Mesodermal cell (in vitro differentiated cells): ENCODE measurements at regions not wholly inside any gene's neighbourhood (a gene's known extent, or its start where the extent isn't known, plus 50 kb on each side); places are given as distances from the start of the nearest gene placed in this dataset.

Source experiments
- H3K27ac ChIP-seq: 2 replicates; pipeline ENCODE4 v1.7.0; 2013; ENCODE audit warnings: mild to moderate bottlenecking, low read depth, low read length, moderate library complexity; ENCODE audit not compliant: severe bottlenecking
- H3K36me3 ChIP-seq: 2 replicates; pipeline ENCODE4 v1.7.1; 2013; ENCODE audit warnings: mild to moderate bottlenecking, low read length, moderate library complexity; ENCODE audit not compliant: control insufficient read depth, insufficient read depth
- H3K4me1 ChIP-seq: one replicate; pipeline ENCODE4 v1.7.1; 2013; ENCODE audit warnings: mild to moderate bottlenecking, low read length; ENCODE audit not compliant: insufficient read depth, control insufficient read depth, poor library complexity, severe bottlenecking
- H3K4me3 ChIP-seq: 2 replicates; pipeline ENCODE4 v1.7.0; 2013; ENCODE audit warnings: low read length, control low read depth, mild to moderate bottlenecking; ENCODE audit not compliant: insufficient read depth, poor library complexity, severe bottlenecking; ENCODE audit errors: extremely low read depth
- H3K9me3 ChIP-seq: 2 replicates; pipeline ENCODE4 v1.7.1; 2013; ENCODE audit warnings: mild to moderate bottlenecking, low read length, moderate library complexity; ENCODE audit not compliant: control insufficient read depth
- WGBS, 2 experiments: methylation state at CpG; one replicate each; pipeline ENCODE4 v1.1.5; 2013; ENCODE audit warnings: missing lambda C conversion rate in 2 of 2; ENCODE audit not compliant: insufficient coverage in 2 of 2; 5-methylcytosine and 5-hydroxymethylcytosine counted together

DNA sequence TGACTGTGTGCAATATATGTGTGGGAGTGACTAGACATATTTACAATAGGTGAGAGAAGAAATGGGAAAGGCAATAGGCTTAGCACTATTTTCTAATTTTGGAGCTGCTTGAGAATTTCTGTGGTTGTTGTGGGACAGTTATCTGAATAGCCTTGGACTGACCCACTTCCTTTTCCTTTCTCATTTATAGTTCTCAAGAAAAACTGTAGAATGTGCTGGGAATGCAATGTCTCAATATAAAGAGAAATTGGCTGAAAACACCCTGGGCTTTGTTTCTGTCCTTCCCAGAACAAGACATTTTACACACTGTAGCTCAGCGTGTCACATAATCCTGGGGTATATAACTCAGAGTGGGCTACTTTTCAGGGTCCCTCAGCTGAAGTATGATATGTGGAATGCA is 153.0 kb upstream of the RHOBTB1 start:
- Histone ChIP-seq H3K4me1 (no peaks in the 10 kb centered on the region), H3K9me3 (no peaks in the 10 kb centered on the region), H3K27ac (no peak overlapping the region), H3K4me3 (no peak overlapping the region), H3K36me3 (no peaks in the 10 kb centered on the region)
- WGBS, 2 experiments = 100% methylated on average over 1 of the region's 1 CpG; no CpG with 5 or more reads in 1 of the 2 experiments

DNA sequence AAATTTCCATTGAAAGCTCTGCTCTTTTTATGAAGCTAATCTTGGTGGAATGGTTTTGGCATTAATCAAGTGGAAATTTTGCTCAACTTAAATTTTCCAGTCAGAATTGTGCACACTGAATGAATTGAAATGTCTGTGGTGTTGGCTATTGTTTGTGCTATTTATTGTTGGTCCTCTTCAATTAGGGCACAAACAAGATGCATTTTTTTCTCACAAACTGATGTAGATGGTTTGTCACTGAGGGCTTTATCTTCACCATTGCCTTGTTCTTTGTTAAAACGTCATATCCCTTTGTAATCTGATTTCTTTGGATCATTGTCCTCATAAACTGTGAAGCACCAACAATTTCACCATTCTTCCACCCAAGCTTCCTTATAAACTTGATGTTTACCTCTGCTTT is 152.1 kb upstream of the RHOBTB1 start:
- WGBS, 2 experiments = 83% methylated on average over 1 of the region's 1 CpG; no CpG with 5 or more reads in 1 of the 2 experiments
- Histone ChIP-seq H3K36me3 (no peaks in the 10 kb centered on the region), H3K4me3 (no peak overlapping the region), H3K9me3 (no peaks in the 10 kb centered on the region), H3K27ac (no peak overlapping the region), H3K4me1 (no peaks in the 10 kb centered on the region)

DNA sequence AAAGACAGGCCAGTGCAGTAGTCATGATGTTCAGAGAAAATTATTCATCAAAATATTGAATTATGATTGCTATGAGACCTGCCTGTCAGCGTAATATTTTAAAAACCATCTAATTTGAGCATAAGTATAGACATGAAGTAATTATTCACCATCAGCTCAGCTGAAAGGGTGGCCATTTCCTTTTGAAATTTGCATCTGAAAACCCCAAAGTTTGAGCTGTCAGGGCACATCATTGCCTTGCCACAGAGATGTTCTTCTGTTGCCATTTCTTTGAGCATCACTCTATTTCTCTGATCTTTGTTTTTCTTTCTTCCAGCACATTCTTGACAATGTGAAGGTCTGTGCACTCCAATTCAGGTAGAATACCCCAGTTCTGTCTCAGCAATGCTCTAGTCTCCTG is 147.5 kb upstream of the RHOBTB1 start:
- Histone ChIP-seq H3K9me3 (no peaks in the 10 kb centered on the region), H3K4me1 (no peaks in the 10 kb centered on the region), H3K27ac (no peak overlapping the region), H3K36me3 (no peaks in the 10 kb centered on the region), H3K4me3 (no peak overlapping the region)
- no CpG with 5 or more reads among the region's 1 CpG for WGBS, 2 experiments

DNA sequence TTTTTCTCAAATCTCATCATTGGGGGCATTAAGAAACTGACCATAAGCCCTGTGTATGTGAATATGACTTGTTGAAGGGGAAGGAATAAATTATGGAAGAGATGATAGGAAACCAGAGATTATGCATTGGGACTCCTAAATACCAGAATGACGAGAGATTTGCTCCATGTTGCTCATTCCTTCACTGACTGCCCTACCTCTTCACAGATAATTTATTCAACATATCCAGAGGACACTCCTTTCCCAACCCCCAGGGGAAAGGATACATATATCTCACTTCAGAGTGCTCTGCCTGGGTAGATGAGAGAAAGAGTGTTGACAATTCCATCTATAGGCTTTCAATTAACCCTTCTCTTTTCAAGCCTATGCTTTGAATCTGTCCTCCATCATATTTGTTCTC is 145.3 kb upstream of the RHOBTB1 start:
- H3K9me3 ChIP-seq = no peaks in the 10 kb centered on the region
- H3K27ac ChIP-seq = no peak overlapping the region
- H3K4me3 ChIP-seq = no peak overlapping the region
- no peaks in the 10 kb centered on the region for H3K36me3 ChIP-seq
- H3K4me1 ChIP-seq = no peaks in the 10 kb centered on the region
- WGBS, 2 experiments = no CpG with 5 or more reads among the region's 1 CpG

DNA sequence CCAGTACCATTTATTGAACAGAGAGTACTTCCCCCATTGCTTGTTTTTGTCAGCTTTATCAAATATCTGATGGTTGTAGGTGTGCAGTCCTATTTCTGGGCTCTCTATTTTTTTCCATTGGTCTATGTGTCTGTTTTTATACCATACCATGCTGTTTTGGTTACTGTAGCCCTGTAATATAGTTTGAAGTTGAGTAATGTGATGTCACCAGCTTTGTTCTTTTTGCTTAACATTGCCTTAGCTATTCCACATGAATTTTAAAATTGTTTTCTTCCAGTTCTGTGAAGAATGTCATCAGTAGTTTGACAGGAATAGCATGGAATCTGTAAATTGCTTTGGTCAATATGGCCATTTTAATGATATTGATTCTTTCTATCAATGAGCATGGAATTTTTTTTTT is 140.5 kb upstream of the RHOBTB1 start:
- no peaks in the 10 kb centered on the region for H3K4me1 ChIP-seq
- no peaks in the 10 kb centered on the region for H3K9me3 ChIP-seq
- H3K27ac ChIP-seq = no peak overlapping the region
- H3K4me3 ChIP-seq = no peak overlapping the region
- H3K36me3 ChIP-seq = no peaks in the 10 kb centered on the region

DNA sequence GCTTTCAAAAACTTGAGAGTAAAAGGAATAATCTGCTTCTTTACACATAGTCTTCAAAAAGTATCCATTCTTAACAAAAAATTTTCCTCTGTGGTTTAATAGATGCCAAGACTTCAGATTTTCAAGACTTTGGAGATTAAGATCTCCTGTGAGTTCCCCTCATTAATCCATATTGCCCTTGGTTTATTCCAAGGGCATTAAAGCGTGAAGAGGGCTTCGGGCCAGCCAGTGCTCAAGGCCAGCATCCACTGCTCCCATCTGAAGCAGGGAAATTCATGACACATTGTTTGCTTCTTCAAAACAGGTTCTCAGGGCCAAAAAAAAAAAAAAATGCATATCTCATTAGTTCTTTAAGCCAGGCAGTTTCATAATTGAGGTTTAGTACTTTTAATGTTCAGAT is 137.3 kb upstream of the RHOBTB1 start:
- H3K36me3 ChIP-seq = no peaks in the 10 kb centered on the region
- no peak overlapping the region for H3K4me3 ChIP-seq
- H3K4me1 ChIP-seq = no peaks in the 10 kb centered on the region
- WGBS, 2 experiments = 80% methylated on average over 2 of the region's 2 CpGs; no CpG with 5 or more reads in 1 of the 2 experiments
- H3K27ac ChIP-seq = no peak overlapping the region
- no peaks in the 10 kb centered on the region for H3K9me3 ChIP-seq

DNA sequence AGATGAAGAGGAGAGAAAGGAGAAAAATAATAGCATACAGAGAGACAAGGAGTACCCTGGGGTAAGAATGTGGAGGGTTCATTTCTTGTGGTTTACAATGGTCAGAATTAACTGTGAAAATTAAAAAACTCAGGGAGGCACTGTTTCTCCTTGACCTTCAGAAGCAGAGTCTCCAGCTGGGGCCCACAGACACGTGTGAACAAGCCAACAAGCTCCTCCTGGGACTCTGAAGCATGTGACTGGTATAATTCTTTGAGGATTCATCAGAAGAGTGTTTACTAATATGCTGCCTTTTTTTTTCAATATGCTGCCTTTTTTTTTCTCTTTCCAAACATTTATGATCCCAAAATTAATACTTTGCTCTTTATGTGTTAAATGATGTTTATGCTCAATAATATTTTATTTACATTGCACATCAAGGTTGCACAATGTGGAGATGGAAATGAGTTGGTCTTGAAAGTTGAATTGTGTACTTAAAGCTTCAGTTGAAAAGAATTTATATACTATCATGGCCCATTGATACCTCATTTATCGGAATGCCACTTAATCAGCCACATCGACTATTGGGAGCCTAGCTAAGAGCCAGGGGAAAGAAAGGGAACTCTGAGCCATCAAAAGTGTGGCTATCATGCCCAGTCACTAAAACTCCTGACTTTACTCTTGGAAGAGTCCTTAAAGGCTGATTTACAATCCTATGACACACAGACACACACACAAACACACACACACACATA is 134.7 kb upstream of the RHOBTB1 start:
- no peaks in the 10 kb centered on the region for H3K4me1 ChIP-seq
- WGBS, 2 experiments = 57 to 70% methylated on average over 1 to 2 of the region's 3 CpGs
- no peaks in the 10 kb centered on the region for H3K36me3 ChIP-seq
- H3K27ac ChIP-seq = no peak overlapping the region
- H3K9me3 ChIP-seq = no peaks in the 10 kb centered on the region
- H3K4me3 ChIP-seq = no peak overlapping the region

DNA sequence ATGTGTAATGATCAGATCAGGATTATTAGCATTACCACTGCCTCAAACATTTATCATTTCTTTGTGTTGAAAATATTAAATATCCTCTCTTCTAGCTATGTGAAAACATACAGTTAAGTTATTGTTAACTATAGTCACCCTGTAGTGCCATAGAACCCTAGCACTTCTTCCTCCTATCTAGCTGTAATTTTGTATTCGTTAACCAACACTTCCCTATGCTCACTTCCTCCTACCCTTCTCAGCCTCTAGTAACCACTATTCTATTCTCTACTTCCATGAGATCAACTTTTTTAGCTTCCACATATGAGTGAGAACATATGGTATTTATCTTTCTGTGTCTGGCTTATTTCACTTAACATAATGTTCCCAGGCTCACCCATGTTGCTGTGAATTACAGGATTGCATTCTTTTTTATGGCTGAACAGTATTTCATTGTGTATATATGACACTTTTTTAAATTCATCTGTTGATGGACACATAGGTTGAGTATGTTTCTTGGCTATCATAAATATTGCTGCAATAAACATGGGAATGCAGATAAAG is 132.7 kb upstream of the RHOBTB1 start:
- no peak overlapping the region for H3K27ac ChIP-seq
- WGBS, 2 experiments = 67 to 100% methylated on average over 1 of the region's 1 CpG
- H3K36me3 ChIP-seq = no peaks in the 10 kb centered on the region
- no peaks in the 10 kb centered on the region for H3K9me3 ChIP-seq
- no peaks in the 10 kb centered on the region for H3K4me1 ChIP-seq
- H3K4me3 ChIP-seq = no peak overlapping the region

DNA sequence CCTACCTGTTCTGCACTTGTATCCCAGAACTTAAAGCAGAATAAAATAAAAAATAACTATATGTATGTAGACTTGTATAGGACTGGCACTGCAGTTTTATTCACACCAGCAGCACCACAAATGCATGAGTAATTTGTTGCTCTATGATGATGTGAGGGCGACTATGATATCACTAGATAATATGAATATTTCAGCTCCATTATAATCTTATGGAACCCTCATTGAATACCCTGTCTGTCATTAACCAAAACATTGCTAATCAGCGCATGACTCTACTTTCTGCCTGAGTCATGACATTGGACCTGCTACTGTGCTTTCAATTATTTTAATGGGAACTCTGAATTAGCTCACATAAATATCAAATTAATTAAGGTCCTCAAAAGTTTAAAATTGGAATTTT is 129.4 kb upstream of the RHOBTB1 start:
- WGBS, 2 experiments = 83% methylated on average over 1 of the region's 2 CpGs; no CpG with 5 or more reads in 1 of the 2 experiments
- H3K4me1 ChIP-seq = no peaks in the 10 kb centered on the region

DNA sequence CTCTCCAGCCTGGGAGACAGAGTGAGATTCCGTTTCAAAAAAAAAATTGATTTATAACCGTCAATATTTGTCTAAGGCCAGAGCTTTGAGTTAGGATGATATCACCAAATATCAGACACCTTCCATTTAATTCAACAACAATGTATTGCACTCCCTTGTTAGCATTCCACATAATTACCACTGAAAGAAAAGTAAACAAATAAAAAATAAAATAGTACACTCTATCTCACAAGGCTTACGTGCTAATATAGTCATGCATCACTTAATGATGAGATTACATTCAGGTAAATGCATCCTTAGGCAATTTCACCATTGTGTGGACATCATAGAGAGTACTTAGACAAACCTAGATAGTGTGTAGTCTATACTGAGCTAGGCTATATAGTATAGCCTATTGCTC is 127.6 kb upstream of the RHOBTB1 start:
- Histone ChIP-seq H3K4me3 (no peak overlapping the region), H3K9me3 (no peaks in the 10 kb centered on the region), H3K4me1 (no peaks in the 10 kb centered on the region), H3K36me3 (no peaks in the 10 kb centered on the region), H3K27ac (no peak overlapping the region)
- WGBS, 2 experiments = 100% methylated on average over 1 to 2 of the region's 3 CpGs

More for the DNA sequence above, 129.4 kb upstream of the RHOBTB1 start:
- Histone ChIP-seq H3K27ac (no peak overlapping the region), H3K9me3 (no peaks in the 10 kb centered on the region), H3K36me3 (no peaks in the 10 kb centered on the region), H3K4me3 (no peak overlapping the region)

DNA sequence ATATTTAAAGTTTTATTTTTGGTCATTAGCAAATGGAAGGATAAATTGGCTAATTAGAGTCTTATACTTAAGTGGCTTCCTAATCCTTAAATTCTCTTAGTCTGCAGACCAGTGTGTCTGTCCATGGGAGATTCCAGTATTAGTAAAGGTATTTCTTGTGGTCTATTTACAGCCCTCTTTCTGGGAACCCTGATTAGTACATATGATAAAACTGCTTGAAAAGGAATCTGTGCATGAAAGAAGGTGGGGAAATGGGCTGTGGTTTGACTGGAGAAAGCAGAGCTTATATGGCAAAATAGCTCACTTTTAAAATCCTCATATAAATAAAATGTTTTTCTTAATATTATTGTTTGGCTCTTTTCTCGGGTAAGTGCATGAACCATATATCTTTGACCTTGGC is 124.5 kb upstream of the RHOBTB1 start:
- Histone ChIP-seq H3K9me3 (no peaks in the 10 kb centered on the region), H3K27ac (no peak overlapping the region), H3K4me3 (no peak overlapping the region), H3K4me1 (peaks cover 5% of the 10 kb centered on the region), H3K36me3 (no peaks in the 10 kb centered on the region)
- WGBS, 2 experiments = 80% methylated on average over 1 of the region's 1 CpG; no CpG with 5 or more reads in 1 of the 2 experiments
